GM23338 (cell line): ENCODE measurements at regions not wholly inside any gene's neighbourhood (a gene's known extent, or its start where the extent isn't known, plus 50 kb on each side); places are given as distances from the start of the nearest gene placed in this dataset.

ENCODE experiments used
- ATAC-seq: fragments of 200-7000 bp; cut with Tn5 transposase; 3 replicates; pipeline ENCODE4 v1.9.1; 2020
- DNase-seq: peaks from one replicate; pipeline ENCODE4 v3.0.0-alpha.2; 2015; ENCODE audit warnings: low spot score
- H2AFZ ChIP-seq: fragments of 200-600 bp; sonication (generic); 2 replicates; pipeline ENCODE4 v1.8.0; 2016; ENCODE audit warnings: antibody characterized with exemption, mild to moderate bottlenecking, moderate library complexity
- H3F3A ChIP-seq: fragments of 200-600 bp; sonication (generic); replicated peaks from 2 replicates; pipeline ENCODE4 v1.8.0; 2017; ENCODE audit warnings: antibody characterized with exemption, mixed run types, low read depth
- H3K27ac ChIP-seq: fragments of 200-600 bp; sonication (generic); 2 replicates; pipeline ENCODE4 v1.6.1; 2016; ENCODE audit warnings: low read depth
- H3K27me3 ChIP-seq: fragments of 200-600 bp; sonication (generic); 2 replicates; pipeline ENCODE4 v1.8.0; 2016; ENCODE audit warnings: mild to moderate bottlenecking, mixed run types, moderate library complexity; ENCODE audit not compliant: insufficient read depth
- H3K36me3 ChIP-seq: fragments of 200-600 bp; sonication (generic); 2 replicates; pipeline ENCODE4 v1.8.0; 2016; ENCODE audit warnings: mild to moderate bottlenecking; ENCODE audit not compliant: insufficient read depth
- H3K4me1 ChIP-seq: fragments of 200-600 bp; sonication (generic); 2 replicates; pipeline ENCODE4 v1.8.0; 2016; ENCODE audit warnings: mild to moderate bottlenecking, moderate library complexity; ENCODE audit not compliant: insufficient read depth
- H3K4me2 ChIP-seq: fragments of 200-600 bp; sonication (generic); 2 replicates; pipeline ENCODE4 v1.7.1; 2017; ENCODE audit warnings: mixed run types
- H3K4me3 ChIP-seq: fragments of 200-600 bp; sonication (generic); 2 replicates; pipeline ENCODE4 v1.6.1; 2016; ENCODE audit warnings: mixed run types
- H3K79me2 ChIP-seq: fragments of 200-600 bp; sonication (generic); replicated peaks from 2 replicates; pipeline ENCODE4 v1.8.0; 2017; ENCODE audit warnings: mild to moderate bottlenecking; ENCODE audit not compliant: insufficient read depth
- H3K9me2 ChIP-seq: fragments of 200-600 bp; sonication (generic); 2 replicates; pipeline ENCODE4 v1.8.0; 2017; ENCODE audit not compliant: insufficient read depth
- H4K20me1 ChIP-seq: fragments of 200-600 bp; sonication (generic); replicated peaks from 2 replicates; pipeline ENCODE4 v1.8.0; 2017; ENCODE audit warnings: mild to moderate bottlenecking; ENCODE audit not compliant: insufficient read depth
- H3K27ac Mint-ChIP-seq: 2 replicates; pipeline ENCODE4 v1.8.0; 2020; ENCODE audit warnings: inconsistent platforms, mild to moderate bottlenecking, moderate library complexity, mixed read lengths
- H3K27me3 Mint-ChIP-seq: 3 replicates; pipeline ENCODE4 v1.8.0; 2022; ENCODE audit warnings: low read depth, mild to moderate bottlenecking, moderate library complexity, mixed read lengths, inconsistent platforms; ENCODE audit not compliant: insufficient read depth, poor library complexity
- H3K36me3 Mint-ChIP-seq: 3 replicates; pipeline ENCODE4 v1.8.0; 2021; ENCODE audit warnings: low read depth, mild to moderate bottlenecking, inconsistent platforms, moderate library complexity, mixed read lengths
- H3K4me1 Mint-ChIP-seq: 3 replicates; pipeline ENCODE4 v1.8.0; 2020; ENCODE audit warnings: mild to moderate bottlenecking, inconsistent platforms, mixed read lengths
- H3K4me3 Mint-ChIP-seq: 3 replicates; pipeline ENCODE4 v1.8.0; 2021; ENCODE audit warnings: moderate library complexity, mild to moderate bottlenecking, inconsistent platforms, mixed read lengths
- H3K9me3 Mint-ChIP-seq: 3 replicates; pipeline ENCODE4 v1.8.0; 2020; ENCODE audit warnings: moderate library complexity, mild to moderate bottlenecking, inconsistent platforms, mixed read lengths
- CREB1 ChIP-seq: fragments of 250-450 bp; sonication (Bioruptor Pico); IDR thresholded peaks from 2 replicates; pipeline ENCODE4 v1.5.0; 2020; ENCODE audit warnings: low read depth, mild to moderate bottlenecking, moderate library complexity
- EZH2 ChIP-seq: fragments of 200-600 bp; sonication (generic); IDR thresholded peaks from one replicate; pipeline ENCODE4 v1.8.0; 2017; ENCODE audit warnings: antibody characterized with exemption, mild to moderate bottlenecking, low read depth; ENCODE audit not compliant: unreplicated experiment
- EZH2phosphoT487 ChIP-seq: fragments of 200-600 bp; sonication (generic); IDR thresholded peaks from one replicate; pipeline ENCODE4 v1.8.1; 2018; ENCODE audit warnings: antibody characterized with exemption; ENCODE audit not compliant: unreplicated experiment
- JUNB ChIP-seq: IDR thresholded peaks from one replicate; pipeline ENCODE4 v1.6.1; 2016; ENCODE audit warnings: antibody characterized with exemption; ENCODE audit not compliant: unreplicated experiment
- NANOG ChIP-seq: IDR thresholded peaks from 2 replicates; pipeline ENCODE4 v1.6.1; 2016; ENCODE audit warnings: antibody characterized with exemption, borderline replicate concordance
- POLR2AphosphoS5 ChIP-seq: IDR thresholded peaks from 2 replicates; pipeline ENCODE4 v1.6.1; 2016; ENCODE audit warnings: antibody characterized with exemption, low read depth
- STAT1 ChIP-seq: IDR thresholded peaks from one replicate; pipeline ENCODE4 v1.6.1; 2016; ENCODE audit warnings: antibody characterized with exemption; ENCODE audit not compliant: unreplicated experiment
- ZNF114 ChIP-seq: fragments of 250-450 bp; sonication (Bioruptor Pico); IDR thresholded peaks from 2 replicates; pipeline ENCODE4 v1.5.0; 2020; ENCODE audit warnings: mild to moderate bottlenecking, moderate library complexity
- ZNF331 ChIP-seq: fragments of 250-450 bp; sonication (Bioruptor Pico); IDR thresholded peaks from 2 replicates; pipeline ENCODE4 v1.5.0; 2020; ENCODE audit warnings: low read depth, mild to moderate bottlenecking, moderate library complexity
- ZNF462 ChIP-seq: fragments of 250-450 bp; sonication (Bioruptor Pico); IDR thresholded peaks from 2 replicates; pipeline ENCODE4 v1.5.0; 2020; ENCODE audit warnings: mild to moderate bottlenecking, moderate library complexity
- TF ChIP-seq, protein P1 (sequence below): IDR thresholded peaks from 2 replicates; pipeline ENCODE4 v1.6.1; 2016; ENCODE audit warnings: antibody characterized with exemption

GRCh38 chr6:195861-196360 is 96.4 kb upstream of the DUSP22 start:
- no peak overlapping the region for H3K4me3 ChIP-seq
- no peak overlapping the region for H3K4me3 Mint-ChIP-seq
- no peak overlapping the region for H3K4me2 ChIP-seq
- ATAC-seq: no peak
- H3K9me2 ChIP-seq: no peaks in the 10 kb centered on the region; the same call in 1 of the 2 replicates
- DNase-seq: no peak
- H3K4me1 ChIP-seq: no peaks in the 10 kb centered on the region
- no peaks in the 10 kb centered on the region for H3K36me3 ChIP-seq
- H3K9me3 Mint-ChIP-seq: no peaks in the 10 kb centered on the region; the same call in 1 of the 3 replicates
- H3K27ac Mint-ChIP-seq: no peak overlapping the region
- TF ChIP-seq CREB1 (no peak), ZNF462 (CRISPR knock-in tag) (no peak), EZH2phosphoT487 (no peak), JUNB (no peak), POLR2AphosphoS5 (no peak), ZNF114 (CRISPR knock-in tag) (no peak), NANOG (no peak), STAT1 (no peak), ZNF331 (CRISPR knock-in tag) (no peak), EZH2 (no peak)
- TF ChIP-seq, protein P1, sequence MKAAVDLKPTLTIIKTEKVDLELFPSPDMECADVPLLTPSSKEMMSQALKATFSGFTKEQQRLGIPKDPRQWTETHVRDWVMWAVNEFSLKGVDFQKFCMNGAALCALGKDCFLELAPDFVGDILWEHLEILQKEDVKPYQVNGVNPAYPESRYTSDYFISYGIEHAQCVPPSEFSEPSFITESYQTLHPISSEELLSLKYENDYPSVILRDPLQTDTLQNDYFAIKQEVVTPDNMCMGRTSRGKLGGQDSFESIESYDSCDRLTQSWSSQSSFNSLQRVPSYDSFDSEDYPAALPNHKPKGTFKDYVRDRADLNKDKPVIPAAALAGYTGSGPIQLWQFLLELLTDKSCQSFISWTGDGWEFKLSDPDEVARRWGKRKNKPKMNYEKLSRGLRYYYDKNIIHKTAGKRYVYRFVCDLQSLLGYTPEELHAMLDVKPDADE: no peak
- peaks cover 1% of the 10 kb centered on the region for H3K27me3 Mint-ChIP-seq
- H3K27me3 ChIP-seq: no peaks in the 10 kb centered on the region
- no peaks in the 10 kb centered on the region for H4K20me1 ChIP-seq
- H2AFZ ChIP-seq: no peak overlapping the region
- H3K27ac ChIP-seq: no peak overlapping the region
- H3F3A ChIP-seq: no peaks in the 10 kb centered on the region
- H3K4me1 Mint-ChIP-seq: no peaks in the 10 kb centered on the region
- no peaks in the 10 kb centered on the region for H3K79me2 ChIP-seq
- H3K36me3 Mint-ChIP-seq: peaks cover 3% of the 10 kb centered on the region; the same call in 2 of the 3 replicates
